Mammary epithelial cell (primary cell): ENCODE measurements at regions not wholly inside any gene's neighbourhood (a gene's known extent, or its start where the extent isn't known, plus 50 kb on each side); places are given as distances from the start of the nearest gene placed in this dataset.

Source experiments
- EZH2 ChIP-seq: IDR thresholded peaks from 2 replicates; pipeline ENCODE4 v1.6.1; 2012; ENCODE audit warnings: low read length, inconsistent platforms, borderline replicate concordance
- TF ChIP-seq, protein P1 (sequence below), 2 donors: IDR thresholded peaks in 1 of 2; conservative IDR thresholded peaks in 1 of 2; 2 replicates each; pipeline ENCODE4 v1.5.1; 2011 to 2012; ENCODE audit warnings: inconsistent platforms in 2 of 2, low read length in 2 of 2, mild to moderate bottlenecking in 2 of 2, control low read depth in 1 of 2, low read depth in 1 of 2; ENCODE audit not compliant: insufficient read depth in 1 of 2; ENCODE audit errors: extremely low read depth in 1 of 2

DNA sequence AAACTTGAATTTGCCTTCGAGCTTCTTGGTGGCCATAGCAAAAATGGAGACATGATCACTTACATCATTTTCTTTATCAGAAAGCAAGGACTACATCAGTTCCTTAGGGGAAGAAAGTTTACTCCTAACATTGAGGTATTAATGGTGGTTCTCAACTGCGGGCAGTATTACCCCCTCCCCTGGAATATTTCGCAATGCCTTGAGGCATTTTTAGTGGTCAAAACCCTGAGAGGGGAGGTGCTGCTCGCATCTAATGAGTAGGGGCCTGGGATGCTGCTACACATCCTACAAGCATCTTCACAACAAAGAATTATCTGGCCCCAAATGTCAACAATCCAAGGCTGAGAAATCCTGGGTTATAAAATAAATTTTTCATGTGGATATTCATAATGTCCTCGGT, 222.2 kb upstream of the TSHZ2 start:
- TF ChIP-seq, protein P1, sequence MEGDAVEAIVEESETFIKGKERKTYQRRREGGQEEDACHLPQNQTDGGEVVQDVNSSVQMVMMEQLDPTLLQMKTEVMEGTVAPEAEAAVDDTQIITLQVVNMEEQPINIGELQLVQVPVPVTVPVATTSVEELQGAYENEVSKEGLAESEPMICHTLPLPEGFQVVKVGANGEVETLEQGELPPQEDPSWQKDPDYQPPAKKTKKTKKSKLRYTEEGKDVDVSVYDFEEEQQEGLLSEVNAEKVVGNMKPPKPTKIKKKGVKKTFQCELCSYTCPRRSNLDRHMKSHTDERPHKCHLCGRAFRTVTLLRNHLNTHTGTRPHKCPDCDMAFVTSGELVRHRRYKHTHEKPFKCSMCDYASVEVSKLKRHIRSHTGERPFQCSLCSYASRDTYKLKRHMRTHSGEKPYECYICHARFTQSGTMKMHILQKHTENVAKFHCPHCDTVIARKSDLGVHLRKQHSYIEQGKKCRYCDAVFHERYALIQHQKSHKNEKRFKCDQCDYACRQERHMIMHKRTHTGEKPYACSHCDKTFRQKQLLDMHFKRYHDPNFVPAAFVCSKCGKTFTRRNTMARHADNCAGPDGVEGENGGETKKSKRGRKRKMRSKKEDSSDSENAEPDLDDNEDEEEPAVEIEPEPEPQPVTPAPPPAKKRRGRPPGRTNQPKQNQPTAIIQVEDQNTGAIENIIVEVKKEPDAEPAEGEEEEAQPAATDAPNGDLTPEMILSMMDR (conservative IDR thresholded peaks at IDR 0.05 in 1 of 2, IDR thresholded peaks at IDR 0.05 in 1 of 2; ENCODE audit: extremely low read depth in 1 of 2, insufficient read depth in 1 of 2, low read depth in 1 of 2, low read length in 2 of 2): no peak
- no peak for TF ChIP-seq EZH2
